PFSK-1 (cell line): ENCODE measurements at regions not wholly inside any gene's neighbourhood (a gene's known extent, or its start where the extent isn't known, plus 50 kb on each side); places are given as distances from the start of the nearest gene placed in this dataset.

ENCODE experiments used
- POLR2AphosphoS5 ChIP-seq: IDR thresholded peaks from 2 replicates; pipeline ENCODE4 v1.6.1; 2012; ENCODE audit warnings: low read depth, mild to moderate bottlenecking, control low read depth, low read length, moderate library complexity
- SIN3A ChIP-seq: IDR thresholded peaks from 2 replicates; pipeline ENCODE4 v1.6.1; 2012; ENCODE audit warnings: mild to moderate bottlenecking, low read length, moderate library complexity, borderline replicate concordance; ENCODE audit not compliant: insufficient read depth
- TF ChIP-seq, protein P1 (sequence below), 2 experiments: IDR thresholded peaks; 2 replicates each; pipeline versions ENCODE4 v1.6.1 to v1.8.0; 2011 to 2012; ENCODE audit warnings: low read depth in 2 of 2, low read length in 2 of 2, control low read depth in 1 of 2, inconsistent platforms in 1 of 2, mild to moderate bottlenecking in 1 of 2, moderate library complexity in 1 of 2; ENCODE audit not compliant: insufficient read depth in 1 of 2

GRCh38 chr3:144098691-144099090, 127.1 kb downstream of the DIPK2A start:
- TF ChIP-seq POLR2AphosphoS5 (no peak), SIN3A (no peak)
- TF ChIP-seq, protein P1, sequence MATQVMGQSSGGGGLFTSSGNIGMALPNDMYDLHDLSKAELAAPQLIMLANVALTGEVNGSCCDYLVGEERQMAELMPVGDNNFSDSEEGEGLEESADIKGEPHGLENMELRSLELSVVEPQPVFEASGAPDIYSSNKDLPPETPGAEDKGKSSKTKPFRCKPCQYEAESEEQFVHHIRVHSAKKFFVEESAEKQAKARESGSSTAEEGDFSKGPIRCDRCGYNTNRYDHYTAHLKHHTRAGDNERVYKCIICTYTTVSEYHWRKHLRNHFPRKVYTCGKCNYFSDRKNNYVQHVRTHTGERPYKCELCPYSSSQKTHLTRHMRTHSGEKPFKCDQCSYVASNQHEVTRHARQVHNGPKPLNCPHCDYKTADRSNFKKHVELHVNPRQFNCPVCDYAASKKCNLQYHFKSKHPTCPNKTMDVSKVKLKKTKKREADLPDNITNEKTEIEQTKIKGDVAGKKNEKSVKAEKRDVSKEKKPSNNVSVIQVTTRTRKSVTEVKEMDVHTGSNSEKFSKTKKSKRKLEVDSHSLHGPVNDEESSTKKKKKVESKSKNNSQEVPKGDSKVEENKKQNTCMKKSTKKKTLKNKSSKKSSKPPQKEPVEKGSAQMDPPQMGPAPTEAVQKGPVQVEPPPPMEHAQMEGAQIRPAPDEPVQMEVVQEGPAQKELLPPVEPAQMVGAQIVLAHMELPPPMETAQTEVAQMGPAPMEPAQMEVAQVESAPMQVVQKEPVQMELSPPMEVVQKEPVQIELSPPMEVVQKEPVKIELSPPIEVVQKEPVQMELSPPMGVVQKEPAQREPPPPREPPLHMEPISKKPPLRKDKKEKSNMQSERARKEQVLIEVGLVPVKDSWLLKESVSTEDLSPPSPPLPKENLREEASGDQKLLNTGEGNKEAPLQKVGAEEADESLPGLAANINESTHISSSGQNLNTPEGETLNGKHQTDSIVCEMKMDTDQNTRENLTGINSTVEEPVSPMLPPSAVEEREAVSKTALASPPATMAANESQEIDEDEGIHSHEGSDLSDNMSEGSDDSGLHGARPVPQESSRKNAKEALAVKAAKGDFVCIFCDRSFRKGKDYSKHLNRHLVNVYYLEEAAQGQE (IDR thresholded peaks at IDR 0.05; ENCODE audit: insufficient read depth in 1 of 2, low read depth in 2 of 2, low read length in 2 of 2), result no peak
